Fibroblast of skin of abdomen (primary cell): ENCODE measurements at regions not wholly inside any gene's neighbourhood (a gene's known extent, or its start where the extent isn't known, plus 50 kb on each side); places are given as distances from the start of the nearest gene placed in this dataset.
A peak's percentile ranks its signal among the peaks of the same experiment; 100 is the strongest.

Source experiments
- DNase-seq: peaks from one replicate; pipeline ENCODE4 v3.0.0-alpha.2; 2013

GRCh38 chr10:43952760-43953159 is 304.1 kb upstream of the ZNF32 start:
- DNase-seq: no peak

- DNase-seq: no peak
Observed at GRCh38 chr10:43949351-43949750, 300.7 kb upstream of the ZNF32 start.

GRCh38 chr10:43946445-43946844 is 297.8 kb upstream of the ZNF32 start:
- DNase-seq: no peak

GRCh38 chr10:43945908-43946307 is 297.2 kb upstream of the ZNF32 start:
- no peak for DNase-seq

- DNase-seq: peak; percentile 42
Observed at GRCh38 chr10:43945094-43945730, 296.5 kb upstream of the ZNF32 start.

GRCh38 chr10:43944381-43945093 is 295.9 kb upstream of the ZNF32 start:
- no peak for DNase-seq

- DNase-seq: no peak
Observed at GRCh38 chr10:43943818-43944360, 295.2 kb upstream of the ZNF32 start.

GRCh38 chr10:43943119-43943817 is 294.6 kb upstream of the ZNF32 start:
- DNase-seq: no peak

- no peak for DNase-seq
Observed at GRCh38 chr10:43942096-43942850, 293.6 kb upstream of the ZNF32 start.

- DNase-seq: no peak
Observed at GRCh38 chr10:43940898-43941837, 292.5 kb upstream of the ZNF32 start.

GRCh38 chr10:43939939-43940820 is 291.5 kb upstream of the ZNF32 start:
- peak; percentile 64 for DNase-seq

- no peak for DNase-seq
Observed at GRCh38 chr10:43939389-43939938, 290.8 kb upstream of the ZNF32 start.

- no peak for DNase-seq
Observed at GRCh38 chr10:43938810-43939209, 290.1 kb upstream of the ZNF32 start.

- peak; percentile 93 for DNase-seq
Observed at GRCh38 chr10:43931308-43931930, 282.7 kb upstream of the ZNF32 start.

- DNase-seq: no peak
Observed at GRCh38 chr10:43930777-43931176, 282.1 kb upstream of the ZNF32 start.

GRCh38 chr10:43930243-43930642 is 281.6 kb upstream of the ZNF32 start:
- no peak for DNase-seq

GRCh38 chr10:43929122-43929521 is 280.4 kb upstream of the ZNF32 start:
- DNase-seq: no peak

GRCh38 chr10:43928425-43928968 is 279.8 kb upstream of the ZNF32 start:
- DNase-seq: no peak

- DNase-seq: no peak
Observed at GRCh38 chr10:43926875-43927406, 278.3 kb upstream of the ZNF32 start.
